OCI-LY7 (cell line): ENCODE measurements at regions not wholly inside any gene's neighbourhood (a gene's known extent, or its start where the extent isn't known, plus 50 kb on each side); places are given as distances from the start of the nearest gene placed in this dataset.

ENCODE experiments used
- CTCF ChIP-seq: fragments of 200-600 bp; sonication (generic); conservative IDR thresholded peaks from 2 replicates; pipeline ENCODE4 v1.5.1; 2014; ENCODE audit warnings: mild to moderate bottlenecking, antibody characterized with exemption, low read length, moderate library complexity, mixed read lengths
- EZH2phosphoT487 ChIP-seq: fragments of 200-600 bp; sonication (generic); IDR thresholded peaks from 2 replicates; pipeline ENCODE4 v1.6.1; 2018; ENCODE audit warnings: low read depth, borderline replicate concordance, mild to moderate bottlenecking, mixed run types, antibody characterized with exemption, low read length, moderate library complexity, mixed read lengths

GRCh38 chr4:81675791-81676393 is 204.2 kb upstream of the RASGEF1B start:
- no peak for TF ChIP-seq CTCF
- no peak for TF ChIP-seq EZH2phosphoT487
